SK-N-SH (cell line): ENCODE measurements at regions not wholly inside any gene's neighbourhood (a gene's known extent, or its start where the extent isn't known, plus 50 kb on each side); places are given as distances from the start of the nearest gene placed in this dataset.

Experiments used
- CTCF ChIA-PET: fragments of 300-600, 350-600 bp; formaldehyde crosslinking; extraction: SDS; loops from one replicate; lab custom pipeline; 2021; lab: Yijun Ruan, JAX
- POLR2A ChIA-PET: fragments of 350-600 bp; sonication (Branson Sonifier 250); formaldehyde crosslinking; extraction: SDS; loops from one replicate; lab custom pipeline; 2020; ENCODE audit warnings: antibody characterized with exemption, inconsistent platforms; lab: Yijun Ruan, JAX
- DNase-seq: peaks from one replicate; pipeline ENCODE4 v3.0.0; 2012
- H2AFZ ChIP-seq: fragments of 200-600 bp; sonication (generic); 2 replicates; pipeline ENCODE4 v1.8.1; 2016; ENCODE audit warnings: antibody characterized with exemption, mild to moderate bottlenecking, low read depth
- H3F3A ChIP-seq: fragments of 200-600 bp; sonication (generic); replicated peaks from 2 replicates; pipeline ENCODE3; 2016; ENCODE audit warnings: antibody characterized with exemption, mild to moderate bottlenecking; ENCODE audit not compliant: insufficient read depth
- H3K27ac ChIP-seq, 2 experiments: fragments of 200-500 bp in 1 of 2; fragments of 200-600 bp in 1 of 2; sonication (Bioruptor generic) in 1 of 2; sonication (generic), shearing (Covaris generic) in 1 of 2; 2 replicates each; pipeline versions ENCODE4 v1.5.1 to v1.6.1; 2014 to 2016; ENCODE audit warnings: low read depth in 2 of 2, inconsistent platforms in 1 of 2, low read length in 1 of 2, mild to moderate bottlenecking in 1 of 2, mixed read lengths in 1 of 2
- H3K27me3 ChIP-seq: fragments of 200-600 bp; sonication (generic), shearing (Covaris generic); 2 replicates; pipeline ENCODE4 v1.6.1; 2016; ENCODE audit warnings: mixed run types; ENCODE audit not compliant: insufficient read depth
- H3K36me3 ChIP-seq, 2 experiments: fragments of 200-500 bp in 1 of 2; fragments of 200-600 bp in 1 of 2; sonication (Bioruptor generic) in 1 of 2; sonication (generic) in 1 of 2; replicated peaks in 1 of 2; 2 replicates each; pipeline versions ENCODE3 to v1.5.1; 2014 to 2016; ENCODE audit warnings: low read length in 1 of 2, mild to moderate bottlenecking in 1 of 2; ENCODE audit not compliant: insufficient read depth in 2 of 2, control insufficient read depth in 1 of 2
- H3K4me1 ChIP-seq, 2 experiments: fragments of 200-500 bp in 1 of 2; fragments of 200-600 bp in 1 of 2; sonication (Bioruptor generic) in 1 of 2; sonication (generic), shearing (Covaris generic) in 1 of 2; 2 replicates each; pipeline versions ENCODE4 v1.5.1 to v1.6.1; 2014 to 2016; ENCODE audit warnings: low read depth in 1 of 2, low read length in 1 of 2, mixed run types in 1 of 2; ENCODE audit not compliant: insufficient read depth in 2 of 2, control insufficient read depth in 1 of 2
- H3K4me2 ChIP-seq: fragments of 200-600 bp; sonication (generic), shearing (Covaris generic); 2 replicates; pipeline ENCODE4 v1.6.1; 2017; ENCODE audit warnings: mixed run types
- H3K4me3 ChIP-seq, 2 experiments: fragments of 200-500 bp in 1 of 2; fragments of 200-600 bp in 1 of 2; sonication (Bioruptor generic) in 1 of 2; sonication (generic), shearing (Covaris generic) in 1 of 2; 2 replicates each; pipeline versions ENCODE4 v1.5.1 to v1.8.1; 2014 to 2016; ENCODE audit warnings: low read depth in 2 of 2, inconsistent platforms in 1 of 2, low read length in 1 of 2, mild to moderate bottlenecking in 1 of 2, mixed read lengths in 1 of 2, moderate library complexity in 1 of 2
- H3K79me2 ChIP-seq: fragments of 200-600 bp; sonication (generic); 2 replicates; pipeline ENCODE4 v1.8.1; 2017; ENCODE audit warnings: mild to moderate bottlenecking; ENCODE audit not compliant: insufficient read depth
- H3K9ac ChIP-seq: fragments of 200-600 bp; sonication (generic); 2 replicates; pipeline ENCODE4 v1.6.1; 2017; ENCODE audit warnings: mixed run types
- H3K9me2 ChIP-seq: fragments of 200-600 bp; sonication (generic); 2 replicates; pipeline ENCODE4 v1.6.1; 2017; ENCODE audit warnings: mixed run types
- H3K9me3 ChIP-seq: fragments of 200-600 bp; sonication (generic); 2 replicates; pipeline ENCODE4 v1.6.1; 2017; ENCODE audit warnings: mixed run types, mild to moderate bottlenecking, moderate library complexity
- H4K20me1 ChIP-seq: fragments of 200-600 bp; sonication (generic); 2 replicates; pipeline ENCODE4 v1.6.1; 2017; ENCODE audit warnings: mild to moderate bottlenecking, mixed run types; ENCODE audit not compliant: insufficient read depth
- CHD2 ChIP-seq: fragments of 150-350 bp; IDR thresholded peaks from 2 replicates; pipeline ENCODE4 v1.6.1; 2018; ENCODE audit warnings: low read length; ENCODE audit not compliant: partially characterized antibody
- ELF1 ChIP-seq: IDR thresholded peaks from 2 replicates; pipeline ENCODE4 v1.4.0; 2012
- EP300 ChIP-seq, 2 experiments: IDR thresholded peaks; 2 replicates each; pipeline versions ENCODE4 v1.4.0 to v1.6.1; 2012; ENCODE audit warnings: borderline replicate concordance in 1 of 2, low read depth in 1 of 2, low read length in 1 of 2
- FOXJ3 ChIP-seq: sonication (generic); formaldehyde crosslinking; IDR thresholded peaks from 2 replicates; pipeline ENCODE4 v1.5.1; 2020; ENCODE audit warnings: mild to moderate bottlenecking, missing genetic modification reagents
- GABPA ChIP-seq: IDR thresholded peaks from 2 replicates; pipeline ENCODE4 v1.4.0; 2012; ENCODE audit warnings: low read depth, mild to moderate bottlenecking
- JUND ChIP-seq: IDR thresholded peaks from 2 replicates; pipeline ENCODE4 v1.4.0; 2012
- MEF2A ChIP-seq: IDR thresholded peaks from 2 replicates; pipeline ENCODE4 v1.4.0; 2012; ENCODE audit warnings: low read depth, borderline replicate concordance
- NFIC ChIP-seq: IDR thresholded peaks from 2 replicates; pipeline ENCODE4 v1.4.0; 2012; ENCODE audit warnings: borderline replicate concordance
- RCOR1 ChIP-seq: fragments of 150-350 bp; IDR thresholded peaks from 2 replicates; pipeline ENCODE4 v1.6.1; 2017; ENCODE audit warnings: antibody characterized with exemption, low read length
- RFX5 ChIP-seq: IDR thresholded peaks from 2 replicates; pipeline ENCODE4 v1.6.1; 2012; ENCODE audit warnings: mild to moderate bottlenecking, improper control_type of control experiment, low read length
- SMC3 ChIP-seq: IDR thresholded peaks from 2 replicates; pipeline ENCODE4 v1.6.1; 2012; ENCODE audit warnings: low read depth, low read length, improper control_type of control experiment
- TEAD4 ChIP-seq: IDR thresholded peaks from 2 replicates; pipeline ENCODE4 v1.4.0; 2012; ENCODE audit warnings: mild to moderate bottlenecking, borderline replicate concordance; ENCODE audit not compliant: insufficient read depth
- USF1 ChIP-seq: IDR thresholded peaks from 2 replicates; pipeline ENCODE4 v1.4.0; 2012; ENCODE audit warnings: low read depth, borderline replicate concordance
- YY1 ChIP-seq: IDR thresholded peaks from 2 replicates; pipeline ENCODE4 v1.4.0; 2012; ENCODE audit warnings: low read depth, mild to moderate bottlenecking
- ZBTB33 ChIP-seq: IDR thresholded peaks from 2 replicates; pipeline ENCODE4 v1.4.0; 2012; ENCODE audit warnings: low read depth, borderline replicate concordance
- WGBS: methylation state at CpG from one replicate; pipeline ENCODE4 v1.1.6; 2017; ENCODE audit warnings: low lambda C conversion rate; 5-methylcytosine and 5-hydroxymethylcytosine counted together
- TF ChIP-seq, protein P1 (sequence below): IDR thresholded peaks from 2 replicates; pipeline ENCODE4 v1.6.1; 2012; ENCODE audit warnings: mild to moderate bottlenecking, low read depth, low read length, moderate library complexity

- Histone ChIP-seq H3K27ac (no peak overlapping the region), H2AFZ (no peak overlapping the region), H3K27me3 (no peaks in the 10 kb centered on the region), H3K4me2 (no peak overlapping the region), H3K9me2 (no peaks in the 10 kb centered on the region), H3K4me1 (no peaks in the 10 kb centered on the region), H4K20me1 (no peaks in the 10 kb centered on the region), H3F3A (no peaks in the 10 kb centered on the region), H3K9ac (no peak overlapping the region), H3K9me3 (peaks cover 3% of the 10 kb centered on the region; the same call in 1 of the 2 replicates), H3K4me3 (no peak overlapping the region), H3K36me3 (no peaks in the 10 kb centered on the region), H3K79me2 (no peaks in the 10 kb centered on the region)
- CTCF ChIA-PET: interaction anchor here (0.9 to 1.3 kb wide), 2 partner anchors 11 to 32 kb away, joined by 3 to 5 read pairs; no protein-coding TSS in a partner anchor
- 32% methylated on average over 2 of the region's 2 CpGs for WGBS
- TF ChIP-seq NFIC (no peak), RCOR1 (no peak), EP300 (IDR thresholded peaks at IDR 0.05; ENCODE audit: borderline replicate concordance in 1 of 2, low read depth in 1 of 2, low read length in 1 of 2) (no peak), ZBTB33 (no peak), MEF2A (no peak), JUND (no peak), GABPA (no peak), ELF1 (no peak), CHD2 (no peak), YY1 (no peak), RFX5 (no peak), FOXJ3 (CRISPR knock-in tag) (no peak), TEAD4 (no peak), SMC3 (no peak), USF1 (no peak)
- TF ChIP-seq, protein P1, sequence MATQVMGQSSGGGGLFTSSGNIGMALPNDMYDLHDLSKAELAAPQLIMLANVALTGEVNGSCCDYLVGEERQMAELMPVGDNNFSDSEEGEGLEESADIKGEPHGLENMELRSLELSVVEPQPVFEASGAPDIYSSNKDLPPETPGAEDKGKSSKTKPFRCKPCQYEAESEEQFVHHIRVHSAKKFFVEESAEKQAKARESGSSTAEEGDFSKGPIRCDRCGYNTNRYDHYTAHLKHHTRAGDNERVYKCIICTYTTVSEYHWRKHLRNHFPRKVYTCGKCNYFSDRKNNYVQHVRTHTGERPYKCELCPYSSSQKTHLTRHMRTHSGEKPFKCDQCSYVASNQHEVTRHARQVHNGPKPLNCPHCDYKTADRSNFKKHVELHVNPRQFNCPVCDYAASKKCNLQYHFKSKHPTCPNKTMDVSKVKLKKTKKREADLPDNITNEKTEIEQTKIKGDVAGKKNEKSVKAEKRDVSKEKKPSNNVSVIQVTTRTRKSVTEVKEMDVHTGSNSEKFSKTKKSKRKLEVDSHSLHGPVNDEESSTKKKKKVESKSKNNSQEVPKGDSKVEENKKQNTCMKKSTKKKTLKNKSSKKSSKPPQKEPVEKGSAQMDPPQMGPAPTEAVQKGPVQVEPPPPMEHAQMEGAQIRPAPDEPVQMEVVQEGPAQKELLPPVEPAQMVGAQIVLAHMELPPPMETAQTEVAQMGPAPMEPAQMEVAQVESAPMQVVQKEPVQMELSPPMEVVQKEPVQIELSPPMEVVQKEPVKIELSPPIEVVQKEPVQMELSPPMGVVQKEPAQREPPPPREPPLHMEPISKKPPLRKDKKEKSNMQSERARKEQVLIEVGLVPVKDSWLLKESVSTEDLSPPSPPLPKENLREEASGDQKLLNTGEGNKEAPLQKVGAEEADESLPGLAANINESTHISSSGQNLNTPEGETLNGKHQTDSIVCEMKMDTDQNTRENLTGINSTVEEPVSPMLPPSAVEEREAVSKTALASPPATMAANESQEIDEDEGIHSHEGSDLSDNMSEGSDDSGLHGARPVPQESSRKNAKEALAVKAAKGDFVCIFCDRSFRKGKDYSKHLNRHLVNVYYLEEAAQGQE: no peak
- DNase-seq: no peak
- POLR2A ChIA-PET: no interaction called here
Observed at GRCh38 chr7:108736221-108736891, 166.7 kb downstream of the DNAJB9 start.
